ENCODE measurements at regions not wholly inside any gene's neighbourhood (a gene's known extent, or its start where the extent isn't known, plus 50 kb on each side); places are given as distances from the start of the nearest gene placed in this dataset.
A peak's percentile ranks its signal among the peaks of the same experiment; 100 is the strongest.

- TF ChIP-seq CTCF (IDR thresholded peaks at IDR 0.05) = no peak
- Histone ChIP-seq H3K4me1 (no peaks in the 10 kb centered on the region), H3K36me3 (no peaks in the 10 kb centered on the region), H3K27ac (no peak overlapping the region), H3K4me3 (no peak overlapping the region), H3K27me3 (no peaks in the 10 kb centered on the region), H3K9me3 (no peaks in the 10 kb centered on the region)
- 69 to 76% methylated on average over 11 of the region's 11 CpGs for WGBS, 2 donors
- intact Hi-C loops (cut with DNase I) = no loop called here
- FAIRE-seq (no peak), DNase-seq (no peak), ATAC-seq (no peak)
These were observed 55.6 kb upstream of the BCL2L14 start for GRCh38 chr12:12015073-12015685.

- no peak overlapping the region for H3K27ac ChIP-seq
- DNase-seq (no peak), FAIRE-seq (no peak), ATAC-seq (no peak)
- intact Hi-C loops (cut with DNase I) = no loop called here
- H3K4me1 ChIP-seq = no peaks in the 10 kb centered on the region
- H3K4me3 ChIP-seq = no peak overlapping the region
- 74 to 85% methylated on average over 8 of the region's 8 CpGs for WGBS, 2 donors
- no peaks in the 10 kb centered on the region for H3K36me3 ChIP-seq
- TF ChIP-seq CTCF (IDR thresholded peaks at IDR 0.05) = no peak
- no peaks in the 10 kb centered on the region for H3K9me3 ChIP-seq
- no peaks in the 10 kb centered on the region for H3K27me3 ChIP-seq
These were observed 54.2 kb upstream of the BCL2L14 start for GRCh38 chr12:12016284-12017100.

- DNase-seq = no peak
- no peaks in the 10 kb centered on the region for H3K27me3 ChIP-seq
- H3K36me3 ChIP-seq = no peaks in the 10 kb centered on the region
- no peak for FAIRE-seq
- TF ChIP-seq CTCF (IDR thresholded peaks at IDR 0.05) = no peak
- no peaks in the 10 kb centered on the region for H3K4me1 ChIP-seq
- H3K4me3 ChIP-seq = no peak overlapping the region
- peak in 3 of 4 donors; percentile 31 to 46 (median 42) for ATAC-seq
- no peaks in the 10 kb centered on the region for H3K9me3 ChIP-seq
- no peak overlapping the region for H3K27ac ChIP-seq
- WGBS, 2 donors = 48 to 60% methylated on average over 3 of the region's 3 CpGs
- intact Hi-C loops (cut with DNase I) = no loop called here
These were observed 53.6 kb upstream of the BCL2L14 start for GRCh38 chr12:12017135-12017581.

GRCh38 chr12:12017798-12018197 is 52.9 kb upstream of the BCL2L14 start:
- Histone ChIP-seq H3K36me3 (no peaks in the 10 kb centered on the region), H3K4me3 (no peak overlapping the region), H3K4me1 (no peaks in the 10 kb centered on the region), H3K9me3 (no peaks in the 10 kb centered on the region), H3K27ac (no peak overlapping the region), H3K27me3 (no peaks in the 10 kb centered on the region)
- no peak for DNase-seq
- WGBS, 2 donors = 57 to 70% methylated on average over 4 of the region's 4 CpGs
- TF ChIP-seq CTCF (IDR thresholded peaks at IDR 0.05) = no peak
- peak in 3 of 4 donors; percentile 44 to 59 (median 55) for ATAC-seq
- FAIRE-seq = no peak
- intact Hi-C loops (cut with DNase I) = no loop called here

GRCh38 chr12:12018454-12018853 is 52.3 kb upstream of the BCL2L14 start:
- no peak for TF ChIP-seq CTCF (IDR thresholded peaks at IDR 0.05)
- no peak overlapping the region for H3K27ac ChIP-seq
- WGBS, 2 donors = 69 to 72% methylated on average over 8 of the region's 8 CpGs

More at GRCh38 chr12:12018454-12018853, 52.3 kb upstream of the BCL2L14 start:
- H3K4me3 ChIP-seq = no peak overlapping the region
- DNase-seq (no peak), ATAC-seq (peak in 1 of 4 donors; percentile 12), FAIRE-seq (no peak)
- no peaks in the 10 kb centered on the region for H3K9me3 ChIP-seq
- H3K36me3 ChIP-seq = no peaks in the 10 kb centered on the region
- H3K4me1 ChIP-seq = no peaks in the 10 kb centered on the region
- intact Hi-C loops (cut with DNase I) = no loop called here
- no peaks in the 10 kb centered on the region for H3K27me3 ChIP-seq

Data from pancreas (tissue), 10 donors.